Astrocyte (in vitro differentiated cells and primary cell): ENCODE measurements at regions not wholly inside any gene's neighbourhood (a gene's known extent, or its start where the extent isn't known, plus 50 kb on each side); places are given as distances from the start of the nearest gene placed in this dataset.

Experiments
- DNase-seq: peaks from one replicate; pipeline ENCODE4 v3.0.0-alpha.2; 2010; ENCODE audit warnings: low read depth
- FAIRE-seq: peaks from 2 replicates; lab custom pipeline; 2011; peaks lifted over from hg19 to GRCh38; lab: Jason Lieb, UNC
- H2AFZ ChIP-seq: 2 replicates; pipeline ENCODE4 v1.6.0; 2012; ENCODE audit warnings: low read depth, low read length, inconsistent platforms
- H3K27ac ChIP-seq: 2 replicates; pipeline ENCODE4 v1.5.1; 2011; ENCODE audit warnings: low read depth, low read length, inconsistent platforms
- H3K27me3 ChIP-seq: 2 replicates; pipeline ENCODE4 v1.6.0; 2011; ENCODE audit warnings: low read length, inconsistent platforms; ENCODE audit not compliant: insufficient read depth
- H3K36me3 ChIP-seq: 2 replicates; pipeline ENCODE4 v1.5.1; 2011; ENCODE audit warnings: low read length, inconsistent platforms; ENCODE audit not compliant: insufficient read depth
- H3K4me1 ChIP-seq: 2 replicates; pipeline ENCODE4 v1.5.1; 2011; ENCODE audit warnings: low read length, inconsistent platforms; ENCODE audit not compliant: insufficient read depth
- H3K4me2 ChIP-seq: 2 replicates; pipeline ENCODE4 v1.6.0; 2012; ENCODE audit warnings: low read length, inconsistent platforms
- H3K4me3 ChIP-seq: 2 replicates; pipeline ENCODE4 v1.5.1; 2011; ENCODE audit warnings: low read depth, mild to moderate bottlenecking, low read length, inconsistent platforms; ENCODE audit not compliant: insufficient read depth
- H3K79me2 ChIP-seq: 2 replicates; pipeline ENCODE4 v1.6.0; 2012; ENCODE audit warnings: mild to moderate bottlenecking, low read length, inconsistent platforms; ENCODE audit not compliant: insufficient read depth
- H3K9ac ChIP-seq: 2 replicates; pipeline ENCODE4 v1.6.0; 2012; ENCODE audit warnings: mild to moderate bottlenecking, low read length, inconsistent platforms
- H3K9me3 ChIP-seq: 2 replicates; pipeline ENCODE4 v1.5.1; 2012; ENCODE audit warnings: low read depth, mild to moderate bottlenecking, low read length, inconsistent platforms; ENCODE audit not compliant: insufficient read depth
- H4K20me1 ChIP-seq: 2 replicates; pipeline ENCODE4 v1.6.0; 2012; ENCODE audit warnings: low read length, inconsistent platforms; ENCODE audit not compliant: insufficient read depth
- H3K27ac Mint-ChIP-seq: one replicate; pipeline ENCODE4 v1.8.0; 2021; ENCODE audit warnings: mild to moderate bottlenecking, mixed read lengths; ENCODE audit not compliant: unreplicated experiment
- H3K27me3 Mint-ChIP-seq: one replicate; pipeline ENCODE4 v1.8.0; 2021; ENCODE audit warnings: low read depth, mixed read lengths; ENCODE audit not compliant: unreplicated experiment
- H3K36me3 Mint-ChIP-seq: one replicate; pipeline ENCODE4 v1.8.0; 2021; ENCODE audit warnings: low read depth, mixed read lengths; ENCODE audit not compliant: unreplicated experiment
- H3K4me1 Mint-ChIP-seq: one replicate; pipeline ENCODE4 v1.8.0; 2021; ENCODE audit warnings: low read depth, mixed read lengths; ENCODE audit not compliant: unreplicated experiment
- H3K4me3 Mint-ChIP-seq: one replicate; pipeline ENCODE4 v1.8.0; 2021; ENCODE audit warnings: mild to moderate bottlenecking, moderate library complexity, mixed read lengths; ENCODE audit not compliant: unreplicated experiment
- H3K9me3 Mint-ChIP-seq: one replicate; pipeline ENCODE4 v1.8.0; 2021; ENCODE audit warnings: mild to moderate bottlenecking, mixed read lengths; ENCODE audit not compliant: unreplicated experiment
- CTCF ChIP-seq: IDR thresholded peaks from 2 replicates; pipeline ENCODE4 v1.5.1; 2011; ENCODE audit warnings: low read depth, mild to moderate bottlenecking, inconsistent platforms, low read length, moderate library complexity; ENCODE audit not compliant: insufficient read depth
- EZH2 ChIP-seq: IDR thresholded peaks from 2 replicates; pipeline ENCODE4 v1.6.1; 2012; ENCODE audit warnings: mild to moderate bottlenecking, low read length, inconsistent platforms; ENCODE audit not compliant: insufficient read depth

GRCh38 chr7:13743226-13743625, 246.2 kb downstream of the ETV1 start:
- Histone ChIP-seq H3K36me3 (no peaks in the 10 kb centered on the region), H3K27me3 (no peaks in the 10 kb centered on the region), H3K9me3 (no peaks in the 10 kb centered on the region), H3K9ac (no peak overlapping the region), H4K20me1 (no peaks in the 10 kb centered on the region), H2AFZ (no peak overlapping the region), H3K79me2 (no peaks in the 10 kb centered on the region), H3K4me1 (peaks cover 16% of the 10 kb centered on the region), H3K27ac (no peak overlapping the region), H3K4me2 (no peak overlapping the region), H3K4me3 (no peak overlapping the region)
- H3K27me3 Mint-ChIP-seq, result no peaks in the 10 kb centered on the region
- no peak overlapping the region for H3K4me3 Mint-ChIP-seq
- peak; percentile 50 for DNase-seq
- no peak for TF ChIP-seq EZH2
- no peaks in the 10 kb centered on the region for H3K9me3 Mint-ChIP-seq
- no peaks in the 10 kb centered on the region for H3K36me3 Mint-ChIP-seq
- FAIRE-seq, result peak; percentile 74
- H3K4me1 Mint-ChIP-seq, result peaks cover 18% of the 10 kb centered on the region
- no peak overlapping the region for H3K27ac Mint-ChIP-seq

GRCh38 chr7:13745530-13745929, 243.9 kb downstream of the ETV1 start:
- FAIRE-seq (no peak), DNase-seq (no peak)
- no peak overlapping the region for H3K4me3 Mint-ChIP-seq
- TF ChIP-seq EZH2, result no peak
- Histone ChIP-seq H4K20me1 (no peaks in the 10 kb centered on the region), H3K9me3 (no peaks in the 10 kb centered on the region), H3K27ac (no peak overlapping the region), H3K9ac (no peak overlapping the region), H3K36me3 (no peaks in the 10 kb centered on the region), H3K4me2 (no peak overlapping the region), H3K4me3 (no peak overlapping the region), H2AFZ (no peak overlapping the region), H3K27me3 (no peaks in the 10 kb centered on the region), H3K79me2 (no peaks in the 10 kb centered on the region), H3K4me1 (peaks cover 16% of the 10 kb centered on the region)
- H3K36me3 Mint-ChIP-seq, result no peaks in the 10 kb centered on the region
- no peak overlapping the region for H3K27ac Mint-ChIP-seq
- H3K27me3 Mint-ChIP-seq, result no peaks in the 10 kb centered on the region
- H3K9me3 Mint-ChIP-seq, result no peaks in the 10 kb centered on the region
- peaks cover 18% of the 10 kb centered on the region for H3K4me1 Mint-ChIP-seq

- Mint-ChIP-seq H3K4me1 (no peaks in the 10 kb centered on the region), H3K27ac (no peak overlapping the region), H3K36me3 (no peaks in the 10 kb centered on the region), H3K27me3 (no peaks in the 10 kb centered on the region), H3K4me3 (no peak overlapping the region), H3K9me3 (no peaks in the 10 kb centered on the region)
- no peak overlapping the region for H3K4me3 ChIP-seq
- DNase-seq (no peak), FAIRE-seq (no peak)
- no peaks in the 10 kb centered on the region for H3K36me3 ChIP-seq
- H3K4me2 ChIP-seq, result no peak overlapping the region
- H3K27ac ChIP-seq, result no peak overlapping the region
- H3K79me2 ChIP-seq, result no peaks in the 10 kb centered on the region
- TF ChIP-seq EZH2, result no peak
- TF ChIP-seq CTCF, result no peak
- H3K9ac ChIP-seq, result no peak overlapping the region
- no peaks in the 10 kb centered on the region for H3K27me3 ChIP-seq
- H2AFZ ChIP-seq, result no peak overlapping the region
- H3K4me1 ChIP-seq, result no peaks in the 10 kb centered on the region
- H3K9me3 ChIP-seq, result no peaks in the 10 kb centered on the region
- H4K20me1 ChIP-seq, result no peaks in the 10 kb centered on the region
Observed at GRCh38 chr7:13748998-13749397, 240.5 kb downstream of the ETV1 start.
